OCI-LY1 (cell line): ENCODE measurements at regions not wholly inside any gene's neighbourhood (a gene's known extent, or its start where the extent isn't known, plus 50 kb on each side); places are given as distances from the start of the nearest gene placed in this dataset.

ENCODE experiments used
- H2AFZ ChIP-seq: fragments of 200-600 bp; sonication (generic), shearing (Covaris generic); 2 replicates; pipeline ENCODE4 v1.6.0; 2014; ENCODE audit warnings: antibody characterized with exemption, mild to moderate bottlenecking, low read length
- H3F3A ChIP-seq: fragments of 200-600 bp; sonication (generic), shearing (Covaris generic); 2 replicates; pipeline ENCODE4 v1.6.0; 2014; ENCODE audit warnings: mild to moderate bottlenecking, antibody characterized with exemption, low read length, moderate library complexity; ENCODE audit not compliant: insufficient read depth
- H3K27ac ChIP-seq: fragments of 200-600 bp; sonication (generic); 2 replicates; pipeline ENCODE4 v1.5.1; 2014; ENCODE audit warnings: low read length, mixed run types, mild to moderate bottlenecking, low read depth; ENCODE audit not compliant: poor library complexity, severe bottlenecking
- H3K27me3 ChIP-seq: fragments of 200-600 bp; sonication (generic); 2 replicates; pipeline ENCODE4 v1.6.0; 2014; ENCODE audit warnings: antibody characterized with exemption, mild to moderate bottlenecking, low read length, moderate library complexity; ENCODE audit not compliant: insufficient read depth
- H3K36me3 ChIP-seq: fragments of 200-600 bp; sonication (generic); 2 replicates; pipeline ENCODE4 v1.6.1; 2014; ENCODE audit warnings: mild to moderate bottlenecking, antibody characterized with exemption, low read length, moderate library complexity, mixed read lengths; ENCODE audit not compliant: insufficient read depth
- H3K4me1 ChIP-seq: fragments of 200-600 bp; sonication (generic); 2 replicates; pipeline ENCODE4 v1.5.1; 2014; ENCODE audit warnings: mild to moderate bottlenecking, low read length, moderate library complexity; ENCODE audit not compliant: insufficient read depth, severe bottlenecking
- H3K4me2 ChIP-seq: fragments of 200-600 bp; sonication (generic), shearing (Covaris generic); 2 replicates; pipeline ENCODE4 v1.6.1; 2014; ENCODE audit warnings: low read length
- H3K4me3 ChIP-seq: fragments of 200-600 bp; sonication (generic); 2 replicates; pipeline ENCODE4 v1.5.1; 2014; ENCODE audit warnings: low read length, low read depth, mild to moderate bottlenecking, mixed read lengths; ENCODE audit not compliant: poor library complexity, severe bottlenecking
- H3K79me2 ChIP-seq: fragments of 200-600 bp; shearing (Covaris generic); 2 replicates; pipeline ENCODE4 v1.6.1; 2016; ENCODE audit warnings: mixed run types, low read length, mixed read lengths; ENCODE audit not compliant: insufficient read depth
- H3K9ac ChIP-seq: fragments of 200-600 bp; sonication (generic), shearing (Covaris generic); 2 replicates; pipeline ENCODE4 v1.6.1; 2014; ENCODE audit warnings: mild to moderate bottlenecking, low read length, mixed read lengths
- H3K9me2 ChIP-seq: fragments of 200-600 bp; sonication (generic), shearing (Covaris generic); 2 replicates; pipeline ENCODE4 v1.6.1; 2014; ENCODE audit warnings: low read depth, mild to moderate bottlenecking, low read length, mixed read lengths
- H3K9me3 ChIP-seq: fragments of 200-600 bp; shearing (Covaris generic); 2 replicates; pipeline ENCODE4 v1.6.1; 2014; ENCODE audit warnings: low read length, mixed read lengths
- H4K20me1 ChIP-seq: fragments of 200-600 bp; sonication (generic), shearing (Covaris generic); 2 replicates; pipeline ENCODE4 v1.6.0; 2016; ENCODE audit warnings: mild to moderate bottlenecking, low read length; ENCODE audit not compliant: insufficient read depth
- CTCF ChIP-seq: fragments of 200-600 bp; sonication (generic), shearing (Covaris generic); IDR thresholded peaks from 2 replicates; pipeline ENCODE4 v1.5.1; 2017; ENCODE audit warnings: mild to moderate bottlenecking, antibody characterized with exemption, low read length, moderate library complexity, mixed read lengths
- EZH2 ChIP-seq: fragments of 200-600 bp; sonication (generic), shearing (Covaris generic); IDR thresholded peaks from 2 replicates; pipeline ENCODE4 v1.8.0; 2017; ENCODE audit warnings: borderline replicate concordance, mixed run types, mild to moderate bottlenecking, antibody characterized with exemption, low read length, moderate library complexity, mixed read lengths

GRCh38 chr6:66897576-66897975 lies 1190.5 kb upstream of the EYS start:
- Histone ChIP-seq H3F3A (no peaks in the 10 kb centered on the region), H3K9ac (no peak overlapping the region), H3K36me3 (no peaks in the 10 kb centered on the region), H3K9me3 (peaks cover 5% of the 10 kb centered on the region; the same call in 1 of the 2 replicates), H3K4me1 (no peaks in the 10 kb centered on the region), H3K4me3 (no peak overlapping the region), H3K79me2 (no peaks in the 10 kb centered on the region), H3K4me2 (no peak overlapping the region), H3K27ac (no peak overlapping the region), H3K9me2 (no peaks in the 10 kb centered on the region), H2AFZ (no peak overlapping the region), H3K27me3 (no peaks in the 10 kb centered on the region), H4K20me1 (no peaks in the 10 kb centered on the region)
- TF ChIP-seq EZH2 (no peak), CTCF (no peak)

GRCh38 chr6:66896415-66896814 lies 1189.4 kb upstream of the EYS start:
- TF ChIP-seq CTCF (no peak), EZH2 (no peak)

GRCh38 chr6:66883453-66883852 lies 1176.4 kb upstream of the EYS start:
- Histone ChIP-seq H3K79me2 (no peaks in the 10 kb centered on the region), H3K36me3 (no peaks in the 10 kb centered on the region), H3K4me2 (no peak overlapping the region), H3K9me3 (0 out of 2 replicates have a peak, but pooled peaks cover 5% of the 10 kb centered on the region), H2AFZ (no peak overlapping the region), H3K4me1 (no peaks in the 10 kb centered on the region), H3K27ac (no peak overlapping the region), H3K27me3 (no peaks in the 10 kb centered on the region), H3K9ac (no peak overlapping the region), H3K9me2 (no peaks in the 10 kb centered on the region), H3F3A (no peaks in the 10 kb centered on the region), H3K4me3 (no peak overlapping the region), H4K20me1 (no peaks in the 10 kb centered on the region)
- TF ChIP-seq EZH2 (no peak), CTCF (no peak)

More at GRCh38 chr6:66896415-66896814, 1189.4 kb upstream of the EYS start:
- Histone ChIP-seq H3K9me3 (peaks cover 5% of the 10 kb centered on the region; the same call in 1 of the 2 replicates), H2AFZ (no peak overlapping the region), H3F3A (no peaks in the 10 kb centered on the region), H3K4me2 (no peak overlapping the region), H3K36me3 (no peaks in the 10 kb centered on the region), H3K9ac (no peak overlapping the region), H3K4me1 (no peaks in the 10 kb centered on the region), H3K9me2 (no peaks in the 10 kb centered on the region), H3K27me3 (no peaks in the 10 kb centered on the region), H3K79me2 (no peaks in the 10 kb centered on the region), H4K20me1 (no peaks in the 10 kb centered on the region), H3K27ac (no peak overlapping the region), H3K4me3 (no peak overlapping the region)
